ENCODE measurements at regions not wholly inside any gene's neighbourhood (a gene's known extent, or its start where the extent isn't known, plus 50 kb on each side); places are given as distances from the start of the nearest gene placed in this dataset.

DNA sequence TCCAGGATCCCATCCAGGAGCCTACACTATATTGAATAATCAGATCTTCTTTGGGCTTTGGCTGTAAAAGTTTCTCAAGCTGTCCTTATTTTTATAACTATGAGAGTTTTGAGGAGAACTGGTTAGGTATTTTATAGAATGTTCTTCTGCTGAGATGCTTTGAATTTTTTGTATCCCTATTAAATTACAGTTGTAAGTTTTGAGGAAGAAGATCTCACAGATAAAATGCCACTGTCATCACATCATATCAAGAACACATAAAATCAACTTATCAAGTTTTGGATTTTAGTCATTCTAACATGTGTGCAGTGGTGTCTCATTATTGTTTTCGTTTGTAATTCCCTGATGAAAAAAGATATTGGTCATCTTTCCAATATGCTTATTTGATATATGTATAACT, 260.2 kb upstream of the COL3A1 start:
- no peak for DNase-seq

DNA sequence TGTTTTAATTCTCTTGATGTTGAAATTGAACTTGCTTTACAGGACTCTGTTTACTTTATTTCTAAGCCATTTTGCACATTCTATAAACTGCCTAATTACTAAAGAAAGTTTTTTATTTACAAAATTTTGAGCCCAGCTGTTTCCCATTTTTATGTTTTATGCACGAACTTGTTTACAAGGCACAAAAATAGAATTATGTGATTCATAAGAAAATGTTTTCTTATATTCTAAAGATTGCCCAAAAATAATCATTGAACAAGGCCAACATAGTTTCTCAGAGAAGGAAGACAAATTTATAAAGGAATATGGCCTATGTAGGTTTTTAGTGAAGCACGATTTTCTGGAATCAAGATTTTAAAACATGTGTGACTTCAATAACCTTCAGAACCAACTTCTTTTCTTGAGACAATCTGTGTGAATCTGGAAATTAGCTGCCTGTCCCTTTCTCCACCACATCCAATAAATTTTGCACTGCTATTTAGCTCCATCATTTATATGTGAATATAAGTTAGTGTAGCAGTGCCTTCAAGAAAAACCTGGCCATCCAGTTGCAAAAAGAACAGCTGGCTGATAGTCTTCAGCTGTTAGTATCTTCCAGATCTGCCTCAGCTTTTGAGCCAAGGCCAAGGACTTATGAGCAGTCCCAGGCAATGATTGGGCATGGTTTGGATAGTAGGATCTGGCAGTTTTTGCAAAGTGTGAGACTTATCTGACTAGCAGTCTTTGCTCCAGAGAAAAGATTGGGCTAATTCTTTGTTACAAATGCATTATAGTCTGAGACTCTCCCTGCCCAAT, 253.2 kb upstream of the COL3A1 start:
- DNase-seq: no peak

DNA sequence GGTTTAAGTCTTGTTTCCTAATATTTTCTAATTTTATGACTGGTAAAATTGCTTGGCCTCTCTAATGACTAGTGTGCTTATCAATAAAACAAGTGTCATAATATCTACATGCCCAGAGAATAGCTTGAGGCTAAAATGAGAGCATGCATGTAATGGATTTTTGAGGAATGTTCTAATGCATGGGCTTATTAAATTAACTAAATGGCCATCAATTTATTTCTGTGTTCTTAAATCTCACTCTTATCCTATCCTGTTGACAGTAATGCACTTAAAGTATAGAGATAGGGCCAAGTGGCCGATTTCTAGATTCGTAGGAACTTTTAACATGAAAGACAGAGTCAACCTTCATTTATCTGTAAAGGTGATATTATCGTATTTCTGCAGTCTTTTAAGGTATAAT, 252.4 kb upstream of the COL3A1 start:
- DNase-seq: no peak

DNA sequence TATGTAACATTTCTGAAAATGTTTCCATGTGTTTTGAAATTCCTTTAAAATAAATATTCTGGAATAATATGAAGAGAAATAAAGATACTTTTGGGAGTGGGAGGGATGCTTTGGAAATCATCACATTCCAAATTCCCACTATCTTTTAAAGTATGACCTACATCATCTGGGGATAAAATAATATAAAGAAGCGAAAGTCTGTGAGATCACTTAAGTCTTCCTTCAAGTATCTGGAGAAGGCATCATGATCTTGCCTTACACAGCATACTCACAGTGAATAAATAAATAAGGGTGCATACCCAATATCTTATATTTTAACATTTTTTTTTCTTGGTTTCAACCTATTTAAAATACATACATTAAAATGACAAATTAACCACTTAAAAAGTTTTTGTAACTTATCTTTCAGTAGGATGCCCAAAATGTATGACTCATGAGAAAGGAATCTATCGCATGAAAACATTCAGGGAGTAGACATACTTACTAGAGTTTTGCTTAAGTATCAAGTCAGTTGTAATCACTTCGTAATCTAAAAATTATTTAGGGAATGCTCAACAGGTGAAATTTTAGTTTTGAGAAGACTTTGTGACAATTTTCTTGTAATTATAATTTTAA, 248.3 kb upstream of the COL3A1 start:
- no peak for DNase-seq

DNA sequence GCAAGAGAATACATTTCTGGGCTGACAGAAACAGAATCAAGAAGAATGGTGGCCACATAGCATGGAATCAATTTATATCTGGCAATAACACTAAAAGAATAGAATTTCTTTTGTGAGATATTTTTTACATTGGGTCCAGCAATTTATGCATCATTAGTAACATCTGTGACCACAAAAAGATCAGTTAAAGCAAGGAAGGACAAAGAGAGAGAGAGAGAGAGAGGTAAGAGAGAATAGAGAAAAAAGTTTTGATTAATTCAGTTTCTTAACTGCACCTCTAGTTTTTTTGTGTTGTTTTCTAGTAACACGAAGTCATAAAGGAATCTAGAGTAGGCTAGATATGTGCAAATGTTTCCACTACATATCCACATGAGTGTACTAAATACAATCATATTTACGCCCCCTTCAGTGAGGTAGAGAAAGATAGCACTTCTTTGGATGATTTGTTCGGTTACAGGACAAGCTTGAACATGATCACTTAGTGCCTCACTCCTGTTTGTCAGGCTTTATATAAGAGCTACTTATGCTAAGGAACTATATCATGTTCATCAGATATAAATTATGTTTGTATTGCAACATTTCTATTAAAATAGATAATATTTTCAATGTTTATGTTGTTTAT, 247.4 kb upstream of the COL3A1 start:
- no peak for DNase-seq

DNA sequence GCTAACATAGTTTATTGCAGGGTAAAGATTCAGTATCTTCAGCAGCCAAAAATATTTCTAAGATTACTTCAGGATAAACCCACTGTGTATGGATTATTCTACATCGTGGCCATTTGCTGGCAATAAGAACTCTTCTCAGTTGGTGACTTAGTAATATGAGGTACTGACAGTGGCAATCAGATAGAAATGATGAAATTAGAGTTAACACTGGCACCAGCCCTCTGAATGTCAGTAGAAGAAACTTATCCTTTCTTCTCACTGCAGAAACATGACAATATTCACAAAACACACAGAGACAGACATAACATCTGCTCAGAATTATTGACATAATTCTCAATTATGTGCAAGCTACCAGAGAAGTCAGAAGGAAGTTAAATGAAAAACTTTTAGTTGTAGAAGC, 246.3 kb upstream of the COL3A1 start:
- no peak for DNase-seq

DNA sequence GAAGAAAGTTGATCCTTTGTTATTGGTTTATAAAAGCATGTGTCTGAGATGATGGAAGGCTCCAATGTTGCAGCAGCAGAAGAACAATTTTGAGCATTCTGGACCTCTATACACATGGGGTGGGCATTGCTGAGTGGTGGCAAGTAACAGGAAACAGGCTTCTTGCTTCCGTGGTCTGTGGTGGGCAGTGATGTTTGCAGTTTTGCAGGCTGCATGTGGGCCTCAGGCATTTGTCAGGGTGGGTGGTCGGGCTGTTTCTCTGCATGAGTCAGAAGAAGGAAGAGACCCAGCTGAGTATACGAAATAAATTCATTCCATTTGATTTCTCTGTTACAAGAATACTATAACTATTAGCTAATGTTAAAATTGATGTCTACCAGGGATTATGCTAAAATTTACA, 239.5 kb upstream of the COL3A1 start:
- no peak for DNase-seq

DNA sequence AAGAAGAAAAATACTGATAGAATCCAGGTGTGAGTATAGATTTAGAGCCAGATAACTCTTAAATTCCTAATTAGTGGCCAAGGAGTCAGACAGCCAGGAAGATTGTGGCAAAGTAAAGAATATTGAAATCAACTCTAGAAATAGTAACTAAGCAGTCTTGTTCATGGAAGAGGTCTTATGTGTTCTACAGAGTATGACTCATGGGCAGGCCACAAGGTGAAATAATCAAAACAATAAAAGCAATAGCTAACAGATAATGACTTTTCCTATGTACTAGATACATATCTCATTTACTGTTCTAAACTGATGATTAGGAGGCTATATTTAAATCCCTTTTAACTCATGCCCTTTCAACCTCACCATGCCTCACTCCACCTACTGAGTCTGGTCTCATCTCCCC, 227.4 kb upstream of the COL3A1 start:
- DNase-seq: no peak

DNA sequence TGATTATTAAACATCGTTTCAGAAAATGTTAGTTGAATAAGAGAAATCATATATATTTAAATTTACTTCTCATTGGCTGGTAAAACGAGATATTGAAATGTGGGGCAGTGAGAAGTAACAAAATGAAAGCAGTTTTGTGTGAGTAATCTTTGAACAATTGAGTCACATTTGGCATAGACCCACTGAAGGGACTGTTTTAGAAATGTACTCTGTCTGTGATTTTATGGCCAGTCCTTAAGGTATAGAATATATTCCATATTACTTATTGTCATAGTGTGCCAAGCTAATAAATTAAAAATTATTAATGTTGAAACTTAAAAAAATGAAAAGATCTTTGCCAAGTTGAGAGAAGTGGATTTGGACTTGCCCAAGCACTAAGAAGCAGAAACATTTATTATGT, 222.4 kb upstream of the COL3A1 start:
- DNase-seq: no peak

DNA sequence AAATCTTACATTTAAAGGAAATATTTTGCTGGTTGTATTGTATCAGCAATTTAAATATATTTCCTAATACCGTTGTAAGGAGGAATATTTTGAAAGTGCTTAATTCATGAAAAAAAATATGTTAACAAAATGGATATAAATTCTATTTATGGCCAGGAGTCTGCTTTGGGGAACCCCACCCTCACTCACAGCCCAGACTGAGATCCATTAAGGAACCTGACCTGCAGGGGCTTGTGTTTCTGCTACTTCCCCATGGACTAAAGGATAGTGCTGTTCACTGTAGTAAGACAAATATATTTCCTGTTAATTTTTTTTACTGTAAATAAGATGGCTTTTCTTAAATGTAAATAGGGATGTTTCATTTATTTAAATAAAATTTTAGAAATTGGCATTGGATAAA, 221.9 kb upstream of the COL3A1 start:
- no peak for DNase-seq

DNA sequence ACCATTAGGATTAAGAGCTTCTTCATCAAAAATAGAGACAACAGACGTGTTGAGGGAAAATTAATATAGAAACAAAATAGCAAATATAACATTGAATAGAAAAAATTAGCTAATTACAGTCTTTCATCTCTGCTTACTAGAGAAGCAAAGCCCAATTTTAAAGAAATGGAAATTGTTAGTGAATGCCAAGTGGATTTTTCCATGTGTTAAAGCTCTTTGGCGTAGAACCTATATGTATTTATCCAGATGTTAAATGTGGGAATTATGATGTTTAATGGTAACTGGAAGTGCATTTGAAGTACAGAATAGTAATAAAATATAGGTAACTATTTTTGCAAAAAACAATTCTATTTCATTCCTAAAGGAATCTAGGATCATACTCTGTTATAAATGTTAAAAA, 212.0 kb upstream of the COL3A1 start:
- no peak for DNase-seq

DNA sequence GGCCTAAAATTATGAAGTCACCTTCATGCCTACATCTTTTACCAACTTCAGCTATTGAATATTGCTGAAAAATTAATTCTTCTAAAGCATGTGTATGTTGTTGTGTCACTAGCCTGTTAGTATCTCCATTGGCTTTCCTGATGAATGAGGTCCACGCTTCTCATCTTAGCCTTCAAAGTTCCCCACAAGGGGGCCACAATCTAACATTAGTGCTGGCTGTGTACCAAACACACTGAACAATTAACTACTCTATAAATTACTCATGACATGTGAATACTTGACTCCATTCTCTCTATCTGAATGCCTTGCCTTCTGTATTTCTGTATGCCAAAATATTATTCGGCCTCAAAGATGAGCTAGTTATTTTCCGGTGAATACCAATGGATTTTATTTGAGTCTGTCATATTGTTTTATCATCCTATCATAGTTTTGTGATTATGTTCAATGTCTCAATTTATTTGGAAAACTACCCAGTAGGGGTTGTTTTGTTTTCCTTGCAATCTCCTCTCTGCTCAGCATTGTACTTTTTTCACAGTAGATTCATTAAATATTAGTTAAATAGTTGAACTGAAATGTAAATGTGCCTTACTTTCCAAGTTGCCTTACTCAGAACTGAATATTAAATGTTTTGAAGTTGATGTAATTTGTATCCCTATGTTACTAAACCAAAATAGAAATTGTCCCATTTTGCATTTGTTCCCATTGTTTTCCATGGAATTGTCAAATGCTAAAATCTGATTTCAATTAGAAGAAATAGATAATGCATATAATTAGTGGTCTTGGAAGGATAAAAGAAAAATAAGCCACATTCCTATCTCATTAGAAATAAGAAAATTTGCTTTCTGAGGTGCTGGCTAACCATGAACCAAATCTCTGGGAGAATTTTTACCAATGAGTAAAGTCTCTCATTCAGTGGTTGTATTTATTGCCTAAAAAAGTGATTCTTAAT, 208.4 kb upstream of the COL3A1 start:
- no peak for DNase-seq

DNA sequence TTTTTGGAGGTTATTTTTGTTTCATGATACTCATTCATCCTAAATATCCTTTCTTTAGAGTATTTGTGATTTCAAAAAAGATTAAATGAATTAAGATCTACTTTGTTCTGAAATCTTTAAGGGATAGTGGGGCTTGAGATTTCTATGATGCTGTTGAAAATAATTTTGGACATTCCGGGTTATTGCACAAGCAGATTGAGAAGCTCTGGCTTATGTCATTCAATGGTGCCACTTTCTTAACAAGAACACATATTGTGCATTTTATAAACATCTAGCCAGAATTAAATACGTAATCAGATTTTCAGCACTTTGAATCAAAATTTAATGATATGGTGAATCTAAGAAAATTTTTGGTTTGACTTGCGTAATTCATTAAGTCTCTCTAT, 207.7 kb upstream of the COL3A1 start:
- no peak for DNase-seq

DNA sequence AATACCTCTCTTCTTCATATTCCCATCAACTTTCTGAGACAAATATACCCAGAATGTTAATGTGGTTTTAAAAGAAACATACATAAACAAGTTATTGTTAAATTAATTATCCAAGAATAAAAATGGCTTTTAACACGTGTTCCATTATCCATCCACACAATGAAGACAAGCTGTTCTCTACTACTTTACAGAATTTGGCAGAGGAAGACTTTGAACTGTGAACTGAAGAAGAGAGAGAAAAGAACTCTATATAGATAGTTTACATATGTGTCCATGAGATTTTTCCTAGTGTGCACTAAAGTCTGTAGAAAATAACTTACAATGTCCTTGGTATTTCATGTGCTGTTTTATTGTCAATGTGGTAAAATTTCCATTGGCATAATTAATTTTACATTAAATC, 207.0 kb upstream of the COL3A1 start:
- no peak for DNase-seq

DNA sequence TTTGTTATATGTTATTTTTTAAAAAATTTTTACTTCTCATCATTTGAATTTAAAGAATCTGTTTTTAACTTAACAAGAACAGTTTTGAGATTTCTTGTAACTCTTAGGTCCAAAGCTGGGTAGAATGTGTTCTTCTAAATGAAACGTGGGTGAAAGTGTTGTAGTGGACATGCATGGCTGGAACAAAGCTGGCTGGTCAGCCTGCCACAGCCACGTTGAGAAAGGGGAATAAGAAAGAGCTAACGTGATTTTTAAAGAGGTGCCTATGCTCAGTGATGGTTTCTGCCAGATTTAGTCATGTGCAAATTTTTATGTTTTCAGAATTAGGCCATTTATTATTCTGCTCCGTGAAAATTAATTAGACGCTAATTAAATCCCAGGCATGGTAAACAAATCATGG, 203.9 kb upstream of the COL3A1 start:
- no peak for DNase-seq

DNA sequence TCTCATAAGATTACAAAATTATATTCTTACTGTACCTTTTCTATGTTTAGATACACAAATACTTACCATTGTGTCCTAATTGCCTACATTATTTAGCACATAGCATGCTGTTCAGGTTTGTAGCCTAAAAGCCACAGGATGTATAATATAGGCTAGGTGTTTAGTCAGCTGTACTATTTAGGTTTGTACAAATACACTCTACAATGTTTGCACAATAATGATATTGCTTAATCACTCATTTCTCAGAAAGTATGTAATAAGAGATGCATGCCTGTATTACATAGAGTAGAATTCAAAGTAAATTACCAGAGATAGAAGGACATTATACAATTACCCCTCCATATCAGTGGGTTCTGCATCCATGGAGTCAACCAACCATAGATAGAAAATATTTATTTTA, 201.1 kb upstream of the COL3A1 start:
- DNase-seq: no peak

DNA sequence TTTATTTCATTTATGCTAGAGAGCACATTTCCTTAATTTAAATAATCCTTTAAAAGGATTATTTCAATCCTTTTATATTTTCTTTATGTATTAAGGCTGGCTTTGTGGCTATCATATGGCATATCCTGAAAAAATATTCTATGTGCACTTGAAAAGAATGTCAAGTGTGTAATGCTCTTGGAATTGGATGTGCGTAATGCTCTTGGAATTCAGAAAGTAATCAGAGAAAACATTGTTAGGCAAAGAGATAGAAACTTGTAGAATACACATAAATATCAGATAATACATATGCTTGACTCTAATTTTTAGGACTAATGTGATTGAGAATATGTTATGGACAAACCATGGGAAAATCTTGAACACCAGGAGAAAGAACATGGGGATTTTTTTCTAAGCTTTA, 197.5 kb upstream of the COL3A1 start:
- DNase-seq: no peak

DNA sequence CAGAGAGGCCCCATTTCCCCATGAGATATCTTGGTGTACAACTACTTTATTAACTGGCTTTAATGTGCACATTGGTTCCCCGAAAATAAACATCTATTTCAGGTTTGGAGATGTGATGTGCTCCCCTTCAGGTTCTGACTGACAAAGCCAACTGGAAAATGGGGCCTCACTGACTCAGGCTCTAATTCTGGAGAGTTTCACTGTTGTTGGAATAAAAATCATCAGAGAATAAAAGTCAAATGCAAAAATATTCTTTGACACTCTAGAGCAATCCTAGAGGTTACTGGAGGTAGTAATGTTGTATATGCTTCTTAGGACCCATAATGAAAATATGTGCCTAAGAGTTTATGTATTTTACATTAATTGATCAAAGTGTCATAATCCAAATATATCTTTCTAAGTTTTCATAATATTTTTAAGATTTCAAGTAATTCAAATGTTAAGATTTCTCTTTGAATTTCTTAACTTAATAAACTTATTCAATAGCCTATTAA, 189.9 kb upstream of the COL3A1 start:
- DNase-seq: no peak

DNA sequence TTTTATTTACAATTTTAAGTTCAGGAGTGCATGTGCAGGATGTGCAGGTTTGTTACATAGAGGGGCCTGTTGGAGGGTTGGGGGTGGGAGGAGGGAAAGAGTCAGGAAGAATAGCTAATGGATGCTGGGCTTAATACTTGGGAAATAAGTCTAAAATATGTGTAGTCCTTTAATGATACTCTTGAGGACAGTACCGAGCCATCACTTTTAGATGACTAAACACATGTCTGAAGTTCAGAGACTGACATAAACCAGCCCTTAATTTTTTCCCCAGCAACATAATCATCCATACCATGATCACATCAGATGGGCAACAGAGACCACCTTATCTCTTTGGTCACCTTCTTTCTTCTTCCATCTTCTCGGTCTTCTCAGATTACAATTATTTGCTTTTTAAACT, 189.1 kb upstream of the COL3A1 start:
- no peak for DNase-seq

DNA sequence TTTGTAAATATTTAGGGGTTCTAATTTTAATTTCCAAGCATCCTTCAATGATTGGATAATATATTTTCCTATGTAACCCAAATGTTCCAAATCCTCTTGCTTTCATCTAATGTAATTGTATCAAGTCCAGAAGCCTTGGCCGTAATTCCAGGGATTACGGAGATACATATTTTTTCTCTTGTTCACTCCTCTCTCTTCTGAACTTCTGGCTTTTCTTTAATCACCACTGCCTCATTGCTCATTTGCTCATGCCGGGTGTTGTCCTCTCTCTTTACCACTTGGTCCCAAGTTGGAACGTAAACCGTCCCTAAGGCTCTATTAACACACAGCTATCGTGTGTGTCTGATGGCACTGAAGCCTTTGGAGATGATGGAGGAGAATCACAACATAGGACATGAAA, 188.7 kb upstream of the COL3A1 start:
- DNase-seq: no peak

DNA sequence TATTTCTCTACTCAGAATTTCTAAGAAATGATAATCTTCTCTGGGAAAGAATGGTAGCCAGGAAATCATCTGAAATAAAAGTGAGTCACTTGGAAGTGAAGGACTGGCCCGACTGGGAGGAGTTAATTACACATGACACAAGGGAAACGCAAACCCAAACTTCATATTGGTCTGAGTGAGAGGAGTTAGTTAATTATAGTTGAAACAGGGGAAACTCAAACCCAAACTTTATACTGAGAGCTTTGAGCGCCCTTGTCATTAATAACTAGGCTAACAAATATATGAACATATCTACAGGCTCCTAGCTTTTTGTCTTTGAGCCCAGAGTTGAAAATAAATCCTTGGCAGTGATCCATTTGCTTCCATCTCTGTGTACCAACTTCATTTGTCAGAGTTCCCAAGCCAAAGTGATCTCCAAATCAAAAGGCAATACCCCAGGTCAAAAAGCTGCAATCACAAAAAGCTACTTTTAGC, 187.8 kb upstream of the COL3A1 start:
- DNase-seq: no peak
